GM23248 (cell line): ENCODE measurements at regions not wholly inside any gene's neighbourhood (a gene's known extent, or its start where the extent isn't known, plus 50 kb on each side); places are given as distances from the start of the nearest gene placed in this dataset.

Source experiments
- EZH2 ChIP-seq: fragments of 200-600 bp; sonication (generic); IDR thresholded peaks from 2 replicates; pipeline ENCODE4 v1.6.1; 2018; ENCODE audit warnings: antibody characterized with exemption, mild to moderate bottlenecking; ENCODE audit not compliant: insufficient read depth, poor library complexity, severe bottlenecking
- EZH2phosphoT487 ChIP-seq: fragments of 200-600 bp; sonication (generic); IDR thresholded peaks from 2 replicates; pipeline ENCODE4 v1.6.1; 2018; ENCODE audit warnings: antibody characterized with exemption, moderate library complexity, mild to moderate bottlenecking, low read depth; ENCODE audit not compliant: insufficient read depth

DNA sequence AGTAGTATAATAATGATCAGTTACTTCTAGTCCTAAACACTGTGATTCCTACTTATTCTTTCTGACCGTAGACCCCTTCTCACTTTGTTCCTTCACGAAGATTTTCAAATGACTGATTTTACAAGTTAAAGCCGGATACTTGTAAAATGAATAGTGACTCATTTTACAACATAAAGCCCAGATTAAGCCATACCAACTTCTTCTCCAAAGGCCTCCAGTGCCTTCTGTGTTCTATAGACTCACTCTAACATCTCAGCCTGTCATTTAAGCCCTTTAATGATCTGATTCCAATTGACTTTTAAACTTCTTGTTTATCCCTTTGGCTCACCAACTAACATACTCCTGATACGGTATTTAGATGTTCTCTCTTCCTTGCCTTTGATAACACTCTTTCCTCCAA lies 480.0 kb upstream of the HS3ST1 start:
- TF ChIP-seq EZH2 (no peak), EZH2phosphoT487 (no peak)
